ENCODE measurements at regions not wholly inside any gene's neighbourhood (a gene's known extent, or its start where the extent isn't known, plus 50 kb on each side); places are given as distances from the start of the nearest gene placed in this dataset.

GRCh38 chr16:17835118-17835876 lies 364.5 kb upstream of the XYLT1 start:
- H3K4me1 ChIP-seq, result no peaks in the 10 kb centered on the region
- no peaks in the 10 kb centered on the region for H3K36me3 ChIP-seq
- intact Hi-C loops (cut with DNase I), result no loop called here
- no peaks in the 10 kb centered on the region for H3K27me3 ChIP-seq
- TF ChIP-seq EP300 (IDR thresholded peaks at IDR 0.05), result no peak
- no peak for TF ChIP-seq POLR2A (IDR thresholded peaks at IDR 0.05; ENCODE audit: low read depth)
- TF ChIP-seq, protein P1, sequence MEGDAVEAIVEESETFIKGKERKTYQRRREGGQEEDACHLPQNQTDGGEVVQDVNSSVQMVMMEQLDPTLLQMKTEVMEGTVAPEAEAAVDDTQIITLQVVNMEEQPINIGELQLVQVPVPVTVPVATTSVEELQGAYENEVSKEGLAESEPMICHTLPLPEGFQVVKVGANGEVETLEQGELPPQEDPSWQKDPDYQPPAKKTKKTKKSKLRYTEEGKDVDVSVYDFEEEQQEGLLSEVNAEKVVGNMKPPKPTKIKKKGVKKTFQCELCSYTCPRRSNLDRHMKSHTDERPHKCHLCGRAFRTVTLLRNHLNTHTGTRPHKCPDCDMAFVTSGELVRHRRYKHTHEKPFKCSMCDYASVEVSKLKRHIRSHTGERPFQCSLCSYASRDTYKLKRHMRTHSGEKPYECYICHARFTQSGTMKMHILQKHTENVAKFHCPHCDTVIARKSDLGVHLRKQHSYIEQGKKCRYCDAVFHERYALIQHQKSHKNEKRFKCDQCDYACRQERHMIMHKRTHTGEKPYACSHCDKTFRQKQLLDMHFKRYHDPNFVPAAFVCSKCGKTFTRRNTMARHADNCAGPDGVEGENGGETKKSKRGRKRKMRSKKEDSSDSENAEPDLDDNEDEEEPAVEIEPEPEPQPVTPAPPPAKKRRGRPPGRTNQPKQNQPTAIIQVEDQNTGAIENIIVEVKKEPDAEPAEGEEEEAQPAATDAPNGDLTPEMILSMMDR (IDR thresholded peaks at IDR 0.05), result no peak
- no peak for TF ChIP-seq POLR2AphosphoS5 (IDR thresholded peaks at IDR 0.05)
- no peak overlapping the region for H3K4me3 ChIP-seq
- H3K9me3 ChIP-seq, result no peaks in the 10 kb centered on the region
- DNase-seq (ENCODE audit: extremely low spot score), result no peak
- WGBS, result 83% methylated on average over 4 of the region's 4 CpGs
- no peak overlapping the region for H3K27ac ChIP-seq (replicated peaks in 1 of 4)

GRCh38 chr16:17832738-17833137 lies 362.0 kb upstream of the XYLT1 start:
- TF ChIP-seq POLR2A (IDR thresholded peaks at IDR 0.05; ENCODE audit: low read depth) (no peak), POLR2AphosphoS5 (IDR thresholded peaks at IDR 0.05) (no peak), EP300 (IDR thresholded peaks at IDR 0.05) (no peak)
- TF ChIP-seq, protein P1 (IDR thresholded peaks at IDR 0.05), result no peak
- 92% methylated on average over 2 of the region's 2 CpGs for WGBS
- H3K4me1 ChIP-seq, result peaks cover 0 to 10% (median 2%) of the 10 kb centered on the region in 4 donors
- H3K27me3 ChIP-seq, result no peaks in the 10 kb centered on the region
- intact Hi-C loops (cut with DNase I), result no loop called here
- no peak for DNase-seq (ENCODE audit: extremely low spot score)
- no peak overlapping the region for H3K27ac ChIP-seq (replicated peaks in 1 of 4)
- no peaks in the 10 kb centered on the region for H3K9me3 ChIP-seq
- H3K4me3 ChIP-seq, result no peak overlapping the region
- no peaks in the 10 kb centered on the region for H3K36me3 ChIP-seq

DNA sequence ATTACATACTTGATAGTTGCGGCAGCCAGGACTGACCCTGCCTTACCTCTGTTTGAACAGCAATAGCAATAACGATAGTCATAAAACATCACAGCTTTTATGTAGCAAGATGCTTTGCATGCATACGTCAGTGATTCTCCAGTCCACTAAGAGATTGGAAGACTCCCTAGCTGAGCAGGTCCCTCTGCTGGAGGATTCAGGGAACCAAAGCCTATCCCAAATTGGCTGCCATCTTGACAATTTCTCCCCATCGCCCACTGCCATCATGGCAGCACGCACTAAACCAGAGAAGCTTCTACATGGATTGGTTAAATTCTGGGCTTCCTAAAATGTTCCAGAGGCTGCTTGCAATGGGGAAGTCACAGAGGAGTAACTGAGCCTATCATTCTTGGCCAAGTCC lies 360.6 kb upstream of the XYLT1 start:
- Histone ChIP-seq H3K9me3 (no peaks in the 10 kb centered on the region), H3K27me3 (no peaks in the 10 kb centered on the region), H3K27ac (replicated peaks in 1 of 4) (no peak overlapping the region), H3K4me3 (no peak overlapping the region), H3K36me3 (no peaks in the 10 kb centered on the region), H3K4me1 (peaks cover 0 to 11% (median 5%) of the 10 kb centered on the region in 4 donors)
- 94% methylated on average over 5 of the region's 5 CpGs for WGBS
- intact Hi-C loops (cut with DNase I), result no loop called here
- no peak for DNase-seq (ENCODE audit: extremely low spot score)
- TF ChIP-seq EP300 (IDR thresholded peaks at IDR 0.05) (no peak), POLR2AphosphoS5 (IDR thresholded peaks at IDR 0.05) (no peak), POLR2A (IDR thresholded peaks at IDR 0.05; ENCODE audit: low read depth) (no peak)
- TF ChIP-seq, protein P1 (IDR thresholded peaks at IDR 0.05), result no peak

DNA sequence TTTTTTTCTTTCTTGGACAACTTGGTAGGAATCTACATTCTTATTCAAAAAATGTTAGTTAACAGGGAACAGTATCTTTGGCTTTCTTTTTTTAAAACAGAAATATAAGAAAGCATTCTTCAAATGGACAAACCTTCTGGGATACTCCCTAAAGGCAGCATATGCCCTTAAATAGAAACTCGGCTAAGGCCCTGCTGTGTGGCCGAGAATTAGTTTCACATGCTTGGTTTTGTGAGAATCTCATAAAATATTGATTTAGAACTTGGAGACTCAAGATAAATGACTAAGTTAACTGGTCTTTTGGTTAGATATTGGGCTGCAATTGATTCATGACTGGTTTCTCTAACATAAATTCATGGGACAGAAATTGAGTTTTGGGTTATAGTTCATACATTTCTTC lies 359.9 kb upstream of the XYLT1 start:
- Histone ChIP-seq H3K9me3 (no peaks in the 10 kb centered on the region), H3K27me3 (no peaks in the 10 kb centered on the region), H3K4me1 (peaks cover 0 to 11% (median 5%) of the 10 kb centered on the region in 4 donors), H3K36me3 (no peaks in the 10 kb centered on the region), H3K27ac (replicated peaks in 1 of 4) (no peak overlapping the region), H3K4me3 (no peak overlapping the region)
- intact Hi-C loops (cut with DNase I), result no loop called here
- no peak for DNase-seq (ENCODE audit: extremely low spot score)
- 84% methylated on average over 2 of the region's 2 CpGs for WGBS
- TF ChIP-seq POLR2AphosphoS5 (IDR thresholded peaks at IDR 0.05), result no peak
- TF ChIP-seq, protein P1 (IDR thresholded peaks at IDR 0.05), result no peak
- no peak for TF ChIP-seq EP300 (IDR thresholded peaks at IDR 0.05)
- no peak for TF ChIP-seq POLR2A (IDR thresholded peaks at IDR 0.05; ENCODE audit: low read depth)

DNA sequence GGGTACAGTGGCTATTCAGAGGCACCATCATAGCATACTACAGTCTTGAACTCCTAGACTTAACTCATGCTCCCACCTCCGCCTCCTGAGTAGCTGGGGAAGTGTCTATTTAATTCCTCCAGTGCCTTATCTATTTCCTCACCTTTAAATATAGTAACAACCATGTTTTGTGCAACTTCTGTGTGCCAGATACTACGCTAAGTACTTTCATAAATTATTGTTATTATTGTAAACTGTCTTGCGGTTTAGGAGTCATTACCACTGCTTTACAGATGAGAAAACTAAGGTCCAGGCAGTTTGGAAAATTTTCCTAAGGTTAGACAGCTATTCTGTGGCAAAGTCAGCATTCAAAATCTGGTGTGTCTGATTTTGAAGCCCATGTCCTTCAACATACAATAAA lies 359.1 kb upstream of the XYLT1 start:
- no peak for TF ChIP-seq EP300 (IDR thresholded peaks at IDR 0.05)
- TF ChIP-seq, protein P1 (IDR thresholded peaks at IDR 0.05), result no peak
- H3K9me3 ChIP-seq, result no peaks in the 10 kb centered on the region
- peaks cover 0 to 11% (median 5%) of the 10 kb centered on the region in 4 donors for H3K4me1 ChIP-seq
- intact Hi-C loops (cut with DNase I), result no loop called here
- no peaks in the 10 kb centered on the region for H3K36me3 ChIP-seq
- DNase-seq (ENCODE audit: extremely low spot score), result no peak
- H3K27ac ChIP-seq (replicated peaks in 1 of 4), result no peak overlapping the region
- H3K4me3 ChIP-seq, result no peak overlapping the region
- WGBS, result 52% methylated on average over 3 of the region's 3 CpGs
- no peaks in the 10 kb centered on the region for H3K27me3 ChIP-seq
